ENCODE measurements at regions not wholly inside any gene's neighbourhood (a gene's known extent, or its start where the extent isn't known, plus 50 kb on each side); places are given as distances from the start of the nearest gene placed in this dataset.

GRCh38 chr13:50593207-50593606, 250.3 kb downstream of the DLEU7 start:
- ATAC-seq (ENCODE audit: low FRiP score) (no peak), DNase-seq (ENCODE audit: low spot score) (no peak)
- TF ChIP-seq CTCF (IDR thresholded peaks at IDR 0.05), result no peak

GRCh38 chr13:50594276-50595051, 249.0 kb downstream of the DLEU7 start:
- TF ChIP-seq CTCF (IDR thresholded peaks at IDR 0.05), result no peak
- no peak for ATAC-seq (ENCODE audit: low FRiP score)
- DNase-seq (ENCODE audit: low spot score), result no peak

- ATAC-seq (ENCODE audit: low FRiP score) (no peak), DNase-seq (ENCODE audit: low spot score) (no peak)
- TF ChIP-seq CTCF (IDR thresholded peaks at IDR 0.05), result no peak
Measured at GRCh38 chr13:50595196-50595595, 248.3 kb downstream of the DLEU7 start.

- no peak for TF ChIP-seq CTCF (IDR thresholded peaks at IDR 0.05)
- DNase-seq (ENCODE audit: low spot score), result no peak
- no peak for ATAC-seq (ENCODE audit: low FRiP score)
Measured at GRCh38 chr13:50596156-50596555, 247.3 kb downstream of the DLEU7 start.

- TF ChIP-seq CTCF (IDR thresholded peaks at IDR 0.05), result no peak
- ATAC-seq (ENCODE audit: low FRiP score) (no peak), DNase-seq (ENCODE audit: low spot score) (no peak)
Measured at GRCh38 chr13:50596776-50597203, 246.7 kb downstream of the DLEU7 start.

- no peak for TF ChIP-seq CTCF (IDR thresholded peaks at IDR 0.05)
- DNase-seq (ENCODE audit: low spot score), result no peak
- ATAC-seq (ENCODE audit: low FRiP score), result no peak
Measured at GRCh38 chr13:50598338-50598737, 245.2 kb downstream of the DLEU7 start.

- no peak for TF ChIP-seq CTCF (IDR thresholded peaks at IDR 0.05)
- ATAC-seq (ENCODE audit: low FRiP score), result no peak
- no peak for DNase-seq (ENCODE audit: low spot score)
Measured at GRCh38 chr13:50599046-50599445, 244.4 kb downstream of the DLEU7 start.
